ENCODE measurements at regions not wholly inside any gene's neighbourhood (a gene's known extent, or its start where the extent isn't known, plus 50 kb on each side); places are given as distances from the start of the nearest gene placed in this dataset.

GRCh38 chr5:172524573-172525021, 70.3 kb upstream of the SH3PXD2B start:
- H2AFZ ChIP-seq: no peak overlapping the region
- H3F3A ChIP-seq (replicated peaks; ENCODE audit: low read depth): no peaks in the 10 kb centered on the region

More at GRCh38 chr5:172524573-172525021, 70.3 kb upstream of the SH3PXD2B start:
- Histone ChIP-seq H3K36me3 (ENCODE audit: insufficient read depth) (no peaks in the 10 kb centered on the region; the same call in none of the 2 replicates), H3K4me2 (no peak overlapping the region), H3K4me1 (ENCODE audit: insufficient read depth) (no peaks in the 10 kb centered on the region), H3K4me3 (no peak overlapping the region), H3K79me2 (replicated peaks; ENCODE audit: insufficient read depth) (no peaks in the 10 kb centered on the region), H3K27ac (ENCODE audit: low read depth) (no peak overlapping the region), H3K27me3 (ENCODE audit: insufficient read depth) (no peaks in the 10 kb centered on the region), H3K9me2 (ENCODE audit: insufficient read depth) (0 out of 2 replicates have a peak, but pooled peaks cover 5% of the 10 kb centered on the region), H4K20me1 (replicated peaks; ENCODE audit: insufficient read depth) (no peaks in the 10 kb centered on the region)
- Mint-ChIP-seq H3K4me1 (no peaks in the 10 kb centered on the region), H3K27ac (no peak overlapping the region), H3K4me3 (no peak overlapping the region), H3K36me3 (ENCODE audit: low read depth) (no peaks in the 10 kb centered on the region; the same call in 2 of the 3 replicates), H3K9me3 (peaks cover 24% of the 10 kb centered on the region; the same call in 2 of the 3 replicates), H3K27me3 (ENCODE audit: insufficient read depth, low read depth, poor library complexity) (no peaks in the 10 kb centered on the region)
- ATAC-seq (no peak), DNase-seq (ENCODE audit: low spot score) (no peak)
- no peak for TF ChIP-seq ZNF462 (CRISPR knock-in tag; IDR thresholded peaks at IDR 0.05)
- TF ChIP-seq EZH2 (IDR thresholded peaks at IDR 0.05; ENCODE audit: low read depth, unreplicated experiment): no peak
- no peak for TF ChIP-seq REST (IDR thresholded peaks at IDR 0.05; ENCODE audit: unreplicated experiment)
- no peak for TF ChIP-seq CREB1 (CRISPR knock-in tag; IDR thresholded peaks at IDR 0.05; ENCODE audit: low read depth)
- TF ChIP-seq STAT1 (IDR thresholded peaks at IDR 0.05; ENCODE audit: unreplicated experiment): no peak
- no peak for TF ChIP-seq JUNB (IDR thresholded peaks at IDR 0.05; ENCODE audit: unreplicated experiment)
- no peak for TF ChIP-seq NANOG (IDR thresholded peaks at IDR 0.05; ENCODE audit: borderline replicate concordance)
- TF ChIP-seq ZNF331 (CRISPR knock-in tag; IDR thresholded peaks at IDR 0.05; ENCODE audit: low read depth): no peak
- no peak for TF ChIP-seq EZH2phosphoT487 (IDR thresholded peaks at IDR 0.05; ENCODE audit: unreplicated experiment)
- TF ChIP-seq POLR2AphosphoS5 (IDR thresholded peaks at IDR 0.05; ENCODE audit: low read depth): no peak
